KMS-11 (cell line): ENCODE measurements at regions not wholly inside any gene's neighbourhood (a gene's known extent, or its start where the extent isn't known, plus 50 kb on each side); places are given as distances from the start of the nearest gene placed in this dataset.

Experiments
- H2AFZ ChIP-seq: fragments of 200-600 bp; sonication (generic); 2 replicates; pipeline ENCODE4 v1.6.1; 2016; ENCODE audit warnings: antibody characterized with exemption, mixed run types, low read depth
- H3K27ac ChIP-seq: fragments of 200-600 bp; sonication (generic); 2 replicates; pipeline ENCODE4 v1.6.1; 2016; ENCODE audit warnings: mild to moderate bottlenecking, mixed run types
- H3K27me3 ChIP-seq: fragments of 200-600 bp; sonication (generic); 2 replicates; pipeline ENCODE4 v1.6.1; 2017; ENCODE audit warnings: mild to moderate bottlenecking, low read depth, mixed run types, moderate library complexity; ENCODE audit not compliant: insufficient read depth
- H3K36me3 ChIP-seq: fragments of 200-600 bp; sonication (generic); 2 replicates; pipeline ENCODE4 v1.6.1; 2017; ENCODE audit warnings: mild to moderate bottlenecking, mixed run types; ENCODE audit not compliant: insufficient read depth
- H3K4me1 ChIP-seq: fragments of 200-600 bp; sonication (generic); 2 replicates; pipeline ENCODE4 v1.6.1; 2016; ENCODE audit warnings: mild to moderate bottlenecking, low read depth, mixed run types; ENCODE audit not compliant: poor library complexity, severe bottlenecking
- H3K4me2 ChIP-seq: fragments of 200-600 bp; sonication (generic); 2 replicates; pipeline ENCODE4 v1.7.0; 2016; ENCODE audit warnings: mild to moderate bottlenecking, mixed run types
- H3K4me3 ChIP-seq: fragments of 200-600 bp; sonication (generic); IDR thresholded peaks from 2 replicates; pipeline ENCODE4 v1.6.1; 2017; ENCODE audit warnings: low read depth, low read length, mixed read lengths; ENCODE audit not compliant: insufficient read depth
- H3K79me2 ChIP-seq: fragments of 200-600 bp; sonication (generic); 2 replicates; pipeline ENCODE4 v1.6.1; 2016; ENCODE audit warnings: low read depth, mixed run types; ENCODE audit not compliant: insufficient read depth
- H3K9ac ChIP-seq: fragments of 200-600 bp; sonication (generic); 2 replicates; pipeline ENCODE4 v1.6.1; 2016; ENCODE audit warnings: mild to moderate bottlenecking, mixed run types
- H4K20me1 ChIP-seq: fragments of 200-600 bp; sonication (generic); 2 replicates; pipeline ENCODE4 v1.6.1; 2016; ENCODE audit warnings: mild to moderate bottlenecking, mixed run types; ENCODE audit not compliant: insufficient read depth
- CTCF ChIP-seq: fragments of 200-600 bp; sonication (generic); conservative IDR thresholded peaks from 2 replicates; pipeline ENCODE4 v1.6.1; 2017; ENCODE audit warnings: low read depth, mild to moderate bottlenecking, antibody characterized with exemption, low read length, moderate library complexity, mixed read lengths

GRCh38 chr12:77300811-77301210, 235.4 kb upstream of the E2F7 start:
- no peaks in the 10 kb centered on the region for H3K4me1 ChIP-seq
- no peak overlapping the region for H3K4me2 ChIP-seq
- H3K4me3 ChIP-seq: no peak overlapping the region
- TF ChIP-seq CTCF: no peak
- H2AFZ ChIP-seq: no peak overlapping the region
- no peaks in the 10 kb centered on the region for H3K36me3 ChIP-seq
- no peak overlapping the region for H3K9ac ChIP-seq
- H3K79me2 ChIP-seq: no peaks in the 10 kb centered on the region
- H3K27ac ChIP-seq: no peak overlapping the region
- no peaks in the 10 kb centered on the region for H4K20me1 ChIP-seq
- H3K27me3 ChIP-seq: no peaks in the 10 kb centered on the region

- no peaks in the 10 kb centered on the region for H3K27me3 ChIP-seq
- H3K4me1 ChIP-seq: no peaks in the 10 kb centered on the region
- H3K4me3 ChIP-seq: no peak overlapping the region
- no peak overlapping the region for H3K27ac ChIP-seq
- H3K79me2 ChIP-seq: no peaks in the 10 kb centered on the region
- H3K4me2 ChIP-seq: no peak overlapping the region
- H3K36me3 ChIP-seq: no peaks in the 10 kb centered on the region
- no peak for TF ChIP-seq CTCF
- no peak overlapping the region for H2AFZ ChIP-seq
- no peak overlapping the region for H3K9ac ChIP-seq
- no peaks in the 10 kb centered on the region for H4K20me1 ChIP-seq
Measured at GRCh38 chr12:77299910-77300669, 234.7 kb upstream of the E2F7 start.

- H3K4me2 ChIP-seq: no peak overlapping the region
- H3K27me3 ChIP-seq: no peaks in the 10 kb centered on the region
- H3K9ac ChIP-seq: no peak overlapping the region
- no peaks in the 10 kb centered on the region for H3K79me2 ChIP-seq
- H3K4me3 ChIP-seq: no peak overlapping the region
- H3K36me3 ChIP-seq: no peaks in the 10 kb centered on the region
- H3K4me1 ChIP-seq: no peaks in the 10 kb centered on the region
- no peak for TF ChIP-seq CTCF
- no peak overlapping the region for H3K27ac ChIP-seq
- H4K20me1 ChIP-seq: no peaks in the 10 kb centered on the region
- no peak overlapping the region for H2AFZ ChIP-seq
Measured at GRCh38 chr12:77299001-77299400, 233.6 kb upstream of the E2F7 start.

- H3K4me1 ChIP-seq: no peaks in the 10 kb centered on the region
- no peak overlapping the region for H2AFZ ChIP-seq
- no peaks in the 10 kb centered on the region for H3K36me3 ChIP-seq
- no peak overlapping the region for H3K4me2 ChIP-seq
- TF ChIP-seq CTCF: no peak
- H3K9ac ChIP-seq: no peak overlapping the region
- no peak overlapping the region for H3K27ac ChIP-seq
- no peaks in the 10 kb centered on the region for H3K27me3 ChIP-seq
- H3K79me2 ChIP-seq: no peaks in the 10 kb centered on the region
- no peaks in the 10 kb centered on the region for H4K20me1 ChIP-seq
- no peak overlapping the region for H3K4me3 ChIP-seq
Measured at GRCh38 chr12:77294016-77294415, 228.6 kb upstream of the E2F7 start.
